ENCODE measurements at regions not wholly inside any gene's neighbourhood (a gene's known extent, or its start where the extent isn't known, plus 50 kb on each side); places are given as distances from the start of the nearest gene placed in this dataset.

DNA sequence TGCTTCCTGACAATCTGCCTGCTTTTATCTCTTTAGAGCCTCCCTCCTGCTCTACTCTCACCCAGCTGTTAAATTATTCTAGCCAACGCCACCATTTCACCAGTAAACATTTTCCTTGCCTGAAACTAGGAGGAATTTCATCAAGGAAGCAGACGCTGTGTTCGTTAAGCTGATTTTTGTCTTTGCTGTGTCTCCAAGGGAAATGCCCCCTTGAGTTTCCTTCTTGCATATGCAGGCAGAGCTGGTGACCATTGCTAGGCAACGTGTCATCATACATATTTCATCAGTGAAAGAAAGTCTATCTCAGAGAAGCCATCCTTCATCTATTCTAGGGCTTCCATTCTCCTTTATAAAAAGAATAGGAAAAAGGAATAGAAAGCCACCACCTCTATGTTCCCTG lies 87.0 kb upstream of the ST8SIA2 start:
- TF ChIP-seq EP300 (IDR thresholded peaks at IDR 0.05) (no peak), POLR2AphosphoS5 (IDR thresholded peaks at IDR 0.05) (no peak), POLR2A (IDR thresholded peaks at IDR 0.05; ENCODE audit: low read depth) (no peak)
- TF ChIP-seq, protein P1, sequence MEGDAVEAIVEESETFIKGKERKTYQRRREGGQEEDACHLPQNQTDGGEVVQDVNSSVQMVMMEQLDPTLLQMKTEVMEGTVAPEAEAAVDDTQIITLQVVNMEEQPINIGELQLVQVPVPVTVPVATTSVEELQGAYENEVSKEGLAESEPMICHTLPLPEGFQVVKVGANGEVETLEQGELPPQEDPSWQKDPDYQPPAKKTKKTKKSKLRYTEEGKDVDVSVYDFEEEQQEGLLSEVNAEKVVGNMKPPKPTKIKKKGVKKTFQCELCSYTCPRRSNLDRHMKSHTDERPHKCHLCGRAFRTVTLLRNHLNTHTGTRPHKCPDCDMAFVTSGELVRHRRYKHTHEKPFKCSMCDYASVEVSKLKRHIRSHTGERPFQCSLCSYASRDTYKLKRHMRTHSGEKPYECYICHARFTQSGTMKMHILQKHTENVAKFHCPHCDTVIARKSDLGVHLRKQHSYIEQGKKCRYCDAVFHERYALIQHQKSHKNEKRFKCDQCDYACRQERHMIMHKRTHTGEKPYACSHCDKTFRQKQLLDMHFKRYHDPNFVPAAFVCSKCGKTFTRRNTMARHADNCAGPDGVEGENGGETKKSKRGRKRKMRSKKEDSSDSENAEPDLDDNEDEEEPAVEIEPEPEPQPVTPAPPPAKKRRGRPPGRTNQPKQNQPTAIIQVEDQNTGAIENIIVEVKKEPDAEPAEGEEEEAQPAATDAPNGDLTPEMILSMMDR (IDR thresholded peaks at IDR 0.05) = no peak
